Osteocyte (in vitro differentiated cells): ENCODE measurements at regions not wholly inside any gene's neighbourhood (a gene's known extent, or its start where the extent isn't known, plus 50 kb on each side); places are given as distances from the start of the nearest gene placed in this dataset.

Source experiments
- DNase-seq: peaks from one replicate; pipeline ENCODE4 v3.0.0; 2021; ENCODE audit warnings: mixed read lengths; ENCODE audit not compliant: unreplicated experiment; ENCODE audit errors: extremely low spot score
- H3K27ac Mint-ChIP-seq: one replicate; pipeline ENCODE4 v1.8.0; 2021; ENCODE audit warnings: mild to moderate bottlenecking, mixed read lengths; ENCODE audit not compliant: unreplicated experiment
- H3K27me3 Mint-ChIP-seq: one replicate; pipeline ENCODE4 v1.8.0; 2021; ENCODE audit warnings: mixed read lengths; ENCODE audit not compliant: unreplicated experiment
- H3K36me3 Mint-ChIP-seq: one replicate; pipeline ENCODE4 v1.8.0; 2021; ENCODE audit warnings: mixed read lengths; ENCODE audit not compliant: unreplicated experiment
- H3K4me1 Mint-ChIP-seq: one replicate; pipeline ENCODE4 v1.8.0; 2021; ENCODE audit warnings: mixed read lengths; ENCODE audit not compliant: unreplicated experiment
- H3K4me3 Mint-ChIP-seq: one replicate; pipeline ENCODE4 v1.8.0; 2021; ENCODE audit warnings: mild to moderate bottlenecking, moderate library complexity, mixed read lengths; ENCODE audit not compliant: unreplicated experiment
- H3K9me3 Mint-ChIP-seq: one replicate; pipeline ENCODE4 v1.8.0; 2021; ENCODE audit warnings: mixed read lengths; ENCODE audit not compliant: unreplicated experiment
- CTCF ChIP-seq: fragments of 200-600 bp; sonication (generic); IDR thresholded peaks from 2 replicates; pipeline ENCODE4 v1.5.0; 2021; ENCODE audit warnings: antibody characterized with exemption, mild to moderate bottlenecking, moderate library complexity

- Mint-ChIP-seq H3K36me3 (peaks cover 9% of the 10 kb centered on the region), H3K4me1 (peaks cover 19% of the 10 kb centered on the region), H3K9me3 (peaks cover 11% of the 10 kb centered on the region), H3K27ac (no peak overlapping the region), H3K27me3 (no peaks in the 10 kb centered on the region), H3K4me3 (no peak overlapping the region)
- DNase-seq: no peak
- TF ChIP-seq CTCF: no peak
These were observed 468.4 kb upstream of the RGS6 start for GRCh38 chr14:71463807-71464206.

- no peaks in the 10 kb centered on the region for H3K27me3 Mint-ChIP-seq
- H3K36me3 Mint-ChIP-seq: peaks cover 9% of the 10 kb centered on the region
- H3K27ac Mint-ChIP-seq: no peak overlapping the region
- peaks cover 22% of the 10 kb centered on the region for H3K4me1 Mint-ChIP-seq
- no peak for TF ChIP-seq CTCF
- peaks cover 11% of the 10 kb centered on the region for H3K9me3 Mint-ChIP-seq
- H3K4me3 Mint-ChIP-seq: no peak overlapping the region
- no peak for DNase-seq
These were observed 467.4 kb upstream of the RGS6 start for GRCh38 chr14:71464840-71465239.

GRCh38 chr14:71465316-71465715 is 466.9 kb upstream of the RGS6 start:
- peaks cover 22% of the 10 kb centered on the region for H3K4me1 Mint-ChIP-seq
- no peak overlapping the region for H3K4me3 Mint-ChIP-seq
- H3K36me3 Mint-ChIP-seq: peaks cover 9% of the 10 kb centered on the region
- no peaks in the 10 kb centered on the region for H3K27me3 Mint-ChIP-seq
- no peak overlapping the region for H3K27ac Mint-ChIP-seq
- H3K9me3 Mint-ChIP-seq: peaks cover 11% of the 10 kb centered on the region
- no peak for TF ChIP-seq CTCF
- DNase-seq: no peak

GRCh38 chr14:71466251-71466650 is 466.0 kb upstream of the RGS6 start:
- Mint-ChIP-seq H3K27ac (no peak overlapping the region), H3K36me3 (peaks cover 9% of the 10 kb centered on the region), H3K9me3 (peaks cover 11% of the 10 kb centered on the region), H3K4me3 (no peak overlapping the region), H3K27me3 (no peaks in the 10 kb centered on the region), H3K4me1 (peaks cover 22% of the 10 kb centered on the region)
- no peak for TF ChIP-seq CTCF
- DNase-seq: no peak

- Mint-ChIP-seq H3K27me3 (no peaks in the 10 kb centered on the region), H3K9me3 (peaks cover 11% of the 10 kb centered on the region), H3K4me3 (no peak overlapping the region), H3K36me3 (peaks cover 7% of the 10 kb centered on the region), H3K4me1 (peaks cover 25% of the 10 kb centered on the region), H3K27ac (peak overlapping the region; percentile 35)
- TF ChIP-seq CTCF: no peak
- no peak for DNase-seq
These were observed 465.3 kb upstream of the RGS6 start for GRCh38 chr14:71466946-71467345.
